ENCODE measurements at regions not wholly inside any gene's neighbourhood (a gene's known extent, or its start where the extent isn't known, plus 50 kb on each side); places are given as distances from the start of the nearest gene placed in this dataset.
"Not testable (repeated sequence)": the region's sequence is repeated elsewhere in the genome, so short reads cannot be mapped to it uniquely, and the experiment has no call there.

DNA sequence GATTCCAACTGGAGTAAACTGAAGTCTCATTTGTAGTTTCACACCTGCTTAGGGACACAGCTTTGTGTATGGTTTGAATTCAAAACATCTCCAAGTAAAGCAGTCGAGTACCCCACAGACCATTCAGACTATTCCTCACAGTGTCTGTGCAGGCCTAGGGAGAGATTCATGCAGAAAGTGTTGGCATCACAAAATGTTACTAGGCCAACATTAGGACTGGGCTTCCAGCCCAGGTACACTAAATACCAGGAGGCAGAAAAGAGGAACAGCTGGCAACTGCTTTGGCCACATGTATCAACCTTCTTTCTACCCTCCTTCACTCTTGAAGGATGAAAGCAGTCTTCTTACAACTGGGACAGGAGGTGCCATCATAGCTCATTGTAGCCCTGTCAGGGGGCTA is 270.4 kb upstream of the TMEFF2 start:
- DNase-seq, result no peak

- DNase-seq, result no peak
Measured at GRCh38 chr2:192459422-192459821, 264.7 kb upstream of the TMEFF2 start.

DNA sequence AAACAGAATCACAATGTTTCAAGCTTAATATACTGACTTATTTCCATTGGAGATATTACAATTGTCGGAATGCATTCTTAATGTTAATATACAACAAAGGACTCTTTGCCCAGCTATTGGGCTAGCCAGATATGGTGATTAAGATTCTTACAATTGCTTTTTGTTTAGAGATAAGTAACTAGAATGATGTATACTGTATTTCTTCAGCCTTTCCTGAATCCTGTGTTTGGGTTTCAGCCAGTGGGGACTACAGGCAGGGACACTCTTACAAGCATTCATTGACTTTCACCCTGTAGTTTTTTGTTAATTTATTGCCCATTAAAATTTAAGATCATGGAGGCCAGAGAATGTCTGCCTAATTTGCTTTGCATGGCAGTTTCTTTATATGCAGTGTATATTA is 254.1 kb upstream of the TMEFF2 start:
- no peak for DNase-seq

DNA sequence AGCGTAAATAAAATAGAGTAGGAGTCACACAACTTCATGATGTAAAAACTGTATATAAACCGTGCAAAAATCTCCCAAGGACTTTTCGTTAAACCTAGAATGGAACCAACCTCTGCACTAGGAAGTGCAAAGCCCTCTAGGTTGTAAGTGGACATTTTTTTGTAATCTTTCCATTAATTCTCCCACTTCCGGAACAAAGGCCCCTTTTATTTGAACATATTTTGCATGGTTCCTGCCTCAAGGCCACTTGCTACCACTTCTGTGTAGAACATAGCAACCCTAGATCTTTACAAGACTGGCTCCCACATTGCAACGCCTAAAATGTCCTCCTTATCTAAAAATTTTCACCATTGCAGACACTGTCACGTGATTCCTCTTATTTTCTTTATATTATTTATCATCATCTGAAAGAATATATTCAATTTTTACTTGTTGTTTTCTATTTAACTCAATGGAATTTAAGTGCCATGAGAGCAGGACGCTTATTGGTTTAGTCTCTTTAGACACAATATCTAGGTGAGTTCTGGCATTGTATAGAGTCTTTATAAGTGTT is 249.6 kb upstream of the TMEFF2 start:
- no peak for DNase-seq

GRCh38 chr2:192443831-192444230 is 249.1 kb upstream of the TMEFF2 start:
- no peak for DNase-seq

- no peak for DNase-seq
Measured at GRCh38 chr2:192438239-192438638, 243.5 kb upstream of the TMEFF2 start.

- no peak for DNase-seq
Measured at GRCh38 chr2:192437653-192438052, 242.9 kb upstream of the TMEFF2 start.

GRCh38 chr2:192424243-192424642 is 229.5 kb upstream of the TMEFF2 start:
- DNase-seq, result no peak

- DNase-seq, result no peak
Measured at GRCh38 chr2:192419786-192420185, 225.1 kb upstream of the TMEFF2 start.

DNA sequence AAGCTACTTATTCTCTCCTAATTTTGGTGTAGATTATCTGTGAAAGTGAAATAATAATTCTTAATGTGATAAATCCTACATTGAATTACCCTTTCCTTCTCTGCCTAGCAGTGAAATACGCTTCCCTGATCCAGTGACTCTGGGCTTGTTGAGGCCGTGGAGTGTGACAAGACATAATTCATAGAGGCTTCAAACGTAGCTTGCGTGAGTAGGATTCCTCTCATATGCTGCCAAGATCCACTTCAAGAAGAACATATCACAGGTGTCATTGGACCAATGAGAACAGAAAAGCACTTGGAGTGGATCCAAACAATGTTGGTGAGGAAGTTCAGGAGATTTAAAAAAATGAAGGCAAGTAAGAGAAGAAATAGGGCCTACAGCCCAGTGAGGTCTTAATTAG is 221.3 kb upstream of the TMEFF2 start:
- DNase-seq, result no peak

GRCh38 chr2:192414794-192415193 is 220.1 kb upstream of the TMEFF2 start:
- DNase-seq, result no peak

DNA sequence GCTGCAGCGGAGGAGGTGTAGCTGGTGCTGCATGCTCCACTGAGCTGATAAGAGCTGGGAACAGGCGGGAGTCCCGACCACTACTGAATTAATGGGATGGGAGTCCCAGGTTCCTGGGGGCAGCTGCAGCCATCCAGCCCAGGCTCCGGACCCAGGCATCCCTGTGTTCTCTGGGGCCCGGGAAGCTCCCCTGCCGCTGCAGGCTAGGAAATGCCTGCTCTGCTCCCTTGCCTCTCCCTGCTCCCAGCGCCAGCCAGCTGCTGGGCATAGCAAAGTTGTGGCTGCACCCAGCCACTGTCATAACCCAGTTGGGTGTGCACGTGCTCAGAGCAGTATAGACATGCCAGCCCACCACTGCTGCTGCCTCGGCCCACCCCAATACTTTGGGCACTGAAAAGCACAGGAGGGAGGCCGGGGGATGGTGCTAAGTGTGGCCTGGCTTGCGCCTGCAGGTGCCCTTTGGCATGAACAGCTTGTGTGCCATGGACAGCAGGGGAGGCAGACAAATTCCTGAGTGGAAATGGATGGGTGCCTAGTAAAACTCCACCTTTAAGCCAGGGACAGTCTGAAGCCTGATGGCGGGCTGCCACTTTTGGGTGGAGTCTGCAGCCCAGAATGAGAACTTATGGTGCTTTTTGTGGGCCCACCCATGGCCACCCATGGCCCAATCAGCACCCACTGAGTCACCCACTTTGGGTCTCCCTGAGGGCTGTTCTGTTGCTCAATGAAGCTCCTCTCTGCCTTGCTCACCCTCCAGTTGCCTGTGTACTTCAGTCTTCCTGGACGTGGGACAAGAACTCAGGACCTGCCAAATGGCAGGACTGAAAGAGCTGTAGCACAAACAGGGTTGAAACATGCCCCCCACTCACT is 219.3 kb upstream of the TMEFF2 start:
- no peak for DNase-seq

GRCh38 chr2:192412866-192413265 is 218.1 kb upstream of the TMEFF2 start:
- DNase-seq, result not testable (repeated sequence)

DNA sequence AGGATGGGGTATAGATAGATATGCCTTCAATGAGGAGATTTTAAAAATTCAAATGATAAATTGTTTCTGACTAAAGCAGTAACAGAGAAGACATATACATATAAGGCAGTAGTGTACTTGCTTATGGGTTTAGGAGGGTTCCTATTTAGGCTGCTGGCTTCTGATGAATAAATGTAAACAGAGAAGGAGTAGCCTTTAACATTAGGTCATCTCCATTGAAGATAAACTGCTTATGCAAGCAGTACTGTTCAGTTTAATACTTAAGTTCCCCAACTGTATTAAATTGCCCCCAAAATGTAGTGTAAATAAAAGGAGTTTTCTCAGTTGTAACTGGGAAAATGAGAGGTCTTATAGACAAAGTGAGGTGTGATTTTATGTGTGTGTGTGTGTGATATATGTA is 217.7 kb upstream of the TMEFF2 start:
- no peak for DNase-seq

GRCh38 chr2:192411755-192412154 is 217.0 kb upstream of the TMEFF2 start:
- no peak for DNase-seq

GRCh38 chr2:192410319-192410718 is 215.6 kb upstream of the TMEFF2 start:
- DNase-seq, result no peak

GRCh38 chr2:192407692-192408091 is 213.0 kb upstream of the TMEFF2 start:
- DNase-seq, result no peak

DNA sequence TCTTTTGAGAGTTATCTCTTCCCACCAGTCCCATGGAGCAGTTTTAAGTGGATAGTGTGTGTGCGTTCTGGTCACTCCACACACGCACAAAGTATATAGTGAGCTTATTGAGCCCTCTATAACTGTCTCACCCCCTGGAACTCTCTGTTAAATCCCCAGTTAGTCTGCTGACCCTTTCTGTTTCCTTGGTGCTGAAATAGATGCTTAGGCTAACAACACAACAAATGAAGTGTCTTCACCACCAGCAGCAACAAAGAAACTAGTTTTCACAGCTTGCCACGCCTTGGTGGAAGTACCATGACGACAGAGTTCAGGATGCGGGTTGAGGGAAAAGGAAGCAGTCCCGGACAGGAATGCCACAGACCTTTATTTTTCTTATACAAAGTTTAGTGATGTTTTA is 203.5 kb upstream of the TMEFF2 start:
- DNase-seq, result no peak

- DNase-seq, result no peak
Measured at GRCh38 chr2:192394605-192395004, 199.9 kb upstream of the TMEFF2 start.

GRCh38 chr2:192391041-192391440 is 196.3 kb upstream of the TMEFF2 start:
- DNase-seq, result no peak

GRCh38 chr2:192390401-192390800 is 195.7 kb upstream of the TMEFF2 start:
- no peak for DNase-seq

- DNase-seq, result not testable (repeated sequence)
Measured at GRCh38 chr2:192384191-192384590, 189.5 kb upstream of the TMEFF2 start.

GRCh38 chr2:192381082-192381481 is 186.3 kb upstream of the TMEFF2 start:
- DNase-seq, result no peak

DNA sequence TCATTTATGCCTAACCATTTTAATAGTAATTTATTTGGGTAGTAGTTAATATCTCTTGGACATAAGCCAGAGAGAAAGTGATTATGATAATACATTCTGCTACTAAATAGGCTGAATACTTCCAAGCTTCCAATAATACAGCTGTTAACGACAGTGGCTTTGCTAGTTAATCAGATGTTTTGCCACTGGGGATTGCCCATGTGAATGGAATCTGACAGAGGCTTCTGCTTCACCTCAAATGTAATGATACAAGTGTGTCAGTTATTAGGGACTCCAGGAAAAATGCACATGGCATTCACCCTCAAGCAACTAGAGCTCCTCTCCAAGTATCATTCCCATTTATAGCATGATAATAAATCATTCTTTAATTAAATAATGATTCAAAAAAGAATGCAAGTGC is 185.0 kb upstream of the TMEFF2 start:
- DNase-seq, result no peak

DNA sequence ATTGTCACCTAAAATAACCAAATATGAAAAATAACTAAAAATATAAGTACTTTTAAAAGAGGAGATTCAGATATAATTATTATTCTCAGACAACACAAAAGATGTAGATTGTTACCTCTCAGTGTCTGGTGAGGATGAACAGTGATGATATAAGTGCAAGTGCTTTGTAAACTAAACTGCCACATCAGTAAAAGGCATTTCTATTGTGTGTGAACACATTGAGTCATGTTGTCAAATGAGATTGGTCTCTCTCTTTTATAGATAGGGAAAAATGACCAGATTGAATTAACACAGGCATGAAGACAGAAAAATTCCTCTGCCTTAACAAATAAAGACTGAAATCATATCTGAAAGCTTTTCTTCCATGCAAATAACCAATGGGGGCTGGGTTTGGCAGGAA is 182.4 kb upstream of the TMEFF2 start:
- DNase-seq, result no peak
